IPS DF 6.9 (cell line): ENCODE measurements at regions not wholly inside any gene's neighbourhood (a gene's known extent, or its start where the extent isn't known, plus 50 kb on each side); places are given as distances from the start of the nearest gene placed in this dataset.
"Not testable (repeated sequence)": the region's sequence is repeated elsewhere in the genome, so short reads cannot be mapped to it uniquely, and the experiment has no call there.

Experiments used
- DNase-seq: peaks from one replicate; pipeline ENCODE4 v3.0.0-alpha.2; 2013; ENCODE audit warnings: low read depth, low spot score
- H3K27ac ChIP-seq: one replicate; pipeline ENCODE4 v1.5.1; 2013; ENCODE audit warnings: low read length, control low read depth
- H3K27me3 ChIP-seq: 2 replicates; pipeline ENCODE4 v1.6.1; 2013; ENCODE audit warnings: mild to moderate bottlenecking, low read length; ENCODE audit not compliant: control insufficient read depth, insufficient read depth
- H3K36me3 ChIP-seq: 2 replicates; pipeline ENCODE4 v1.6.1; 2013; ENCODE audit warnings: low read length; ENCODE audit not compliant: control insufficient read depth, insufficient read depth
- H3K4me1 ChIP-seq: 2 replicates; pipeline ENCODE4 v1.6.1; 2013; ENCODE audit warnings: low read length; ENCODE audit not compliant: control insufficient read depth, insufficient read depth
- H3K4me3 ChIP-seq: 2 replicates; pipeline ENCODE4 v1.5.1; 2013; ENCODE audit warnings: mild to moderate bottlenecking, low read length
- H3K9me3 ChIP-seq: 2 replicates; pipeline ENCODE4 v1.6.1; 2013; ENCODE audit warnings: low read length, inconsistent platforms; ENCODE audit not compliant: control insufficient read depth, insufficient read depth
- WGBS: extraction: QIAGEN DNeasy Blood & Tissue Kit; methylation state at CpG from one replicate; pipeline ENCODE4 v1.1.7; 2013; ENCODE audit warnings: mixed read lengths, missing lambda C conversion rate; ENCODE audit not compliant: insufficient read length, insufficient coverage; 5-methylcytosine and 5-hydroxymethylcytosine counted together

- DNase-seq = no peak
- H3K4me3 ChIP-seq = no peak overlapping the region
- no peaks in the 10 kb centered on the region for H3K36me3 ChIP-seq
- no CpG with 5 or more reads among the region's 1 CpG for WGBS
- H3K27ac ChIP-seq = no peak overlapping the region
- H3K9me3 ChIP-seq = no peaks in the 10 kb centered on the region
- no peaks in the 10 kb centered on the region for H3K27me3 ChIP-seq
- H3K4me1 ChIP-seq = no peaks in the 10 kb centered on the region
Observed at GRCh38 chr2:144126302-144126701, 393.6 kb downstream of the ZEB2 start.

- Histone ChIP-seq H3K27me3 (no peaks in the 10 kb centered on the region), H3K27ac (no peak overlapping the region), H3K36me3 (no peaks in the 10 kb centered on the region), H3K9me3 (no peaks in the 10 kb centered on the region), H3K4me1 (no peaks in the 10 kb centered on the region), H3K4me3 (no peak overlapping the region)
- DNase-seq = no peak
- WGBS = no CpG with 5 or more reads among the region's 2 CpGs
Observed at GRCh38 chr2:144125751-144126150, 394.2 kb downstream of the ZEB2 start.

DNA sequence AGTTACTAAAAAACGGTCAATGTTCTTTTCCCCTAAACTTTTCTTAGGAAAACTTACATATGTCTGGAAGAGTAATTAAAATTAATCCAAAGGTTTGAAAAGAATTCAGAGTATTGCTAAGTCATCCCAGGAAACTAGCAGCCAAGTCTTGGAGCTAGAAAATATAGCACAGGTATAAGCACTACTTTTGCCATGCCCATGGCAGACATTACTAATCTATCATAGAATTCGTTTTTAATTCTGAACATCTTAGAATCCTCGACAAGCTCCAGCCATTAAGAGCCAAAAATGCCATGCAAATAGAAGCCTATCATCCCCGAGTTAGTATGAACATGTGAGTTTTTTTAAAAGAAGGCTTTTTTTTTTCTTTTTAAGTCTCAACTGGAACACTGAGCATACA, 395.0 kb downstream of the ZEB2 start:
- no peak overlapping the region for H3K4me3 ChIP-seq
- no peaks in the 10 kb centered on the region for H3K9me3 ChIP-seq
- DNase-seq = no peak
- H3K36me3 ChIP-seq = no peaks in the 10 kb centered on the region
- no peaks in the 10 kb centered on the region for H3K4me1 ChIP-seq
- WGBS = no CpG with 5 or more reads among the region's 4 CpGs
- no peak overlapping the region for H3K27ac ChIP-seq
- H3K27me3 ChIP-seq = no peaks in the 10 kb centered on the region

GRCh38 chr2:144120487-144120886, 399.4 kb downstream of the ZEB2 start:
- H3K27me3 ChIP-seq = no peaks in the 10 kb centered on the region
- no CpG with 5 or more reads among the region's 4 CpGs for WGBS
- H3K4me3 ChIP-seq = no peak overlapping the region
- no peaks in the 10 kb centered on the region for H3K9me3 ChIP-seq
- DNase-seq = no peak
- H3K27ac ChIP-seq = no peak overlapping the region
- H3K36me3 ChIP-seq = no peaks in the 10 kb centered on the region
- no peaks in the 10 kb centered on the region for H3K4me1 ChIP-seq

DNA sequence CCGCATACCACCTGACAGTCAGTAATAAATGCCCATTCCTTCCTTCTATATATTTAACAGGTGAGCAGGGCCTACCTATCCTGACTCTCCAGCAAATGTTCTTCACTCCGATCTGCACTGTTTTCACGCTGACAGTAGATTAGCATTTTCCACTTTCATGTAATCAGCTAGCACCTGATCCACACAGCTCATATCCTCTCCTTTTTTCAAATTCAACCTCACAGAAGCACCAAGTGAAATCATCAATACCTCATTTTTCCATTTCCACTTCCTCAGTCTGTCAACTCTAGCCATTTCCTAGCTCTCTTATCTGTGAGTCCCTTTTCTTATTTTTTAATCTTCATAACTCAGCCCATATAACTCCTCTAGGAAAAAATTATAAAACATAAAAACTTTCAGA, 402.8 kb downstream of the ZEB2 start:
- Histone ChIP-seq H3K4me1 (no peaks in the 10 kb centered on the region; the same call in 1 of the 2 replicates), H3K27me3 (no peaks in the 10 kb centered on the region), H3K27ac (no peak overlapping the region), H3K4me3 (no peak overlapping the region), H3K36me3 (no peaks in the 10 kb centered on the region), H3K9me3 (no peaks in the 10 kb centered on the region)
- no peak for DNase-seq
- no CpG with 5 or more reads among the region's 3 CpGs for WGBS

DNA sequence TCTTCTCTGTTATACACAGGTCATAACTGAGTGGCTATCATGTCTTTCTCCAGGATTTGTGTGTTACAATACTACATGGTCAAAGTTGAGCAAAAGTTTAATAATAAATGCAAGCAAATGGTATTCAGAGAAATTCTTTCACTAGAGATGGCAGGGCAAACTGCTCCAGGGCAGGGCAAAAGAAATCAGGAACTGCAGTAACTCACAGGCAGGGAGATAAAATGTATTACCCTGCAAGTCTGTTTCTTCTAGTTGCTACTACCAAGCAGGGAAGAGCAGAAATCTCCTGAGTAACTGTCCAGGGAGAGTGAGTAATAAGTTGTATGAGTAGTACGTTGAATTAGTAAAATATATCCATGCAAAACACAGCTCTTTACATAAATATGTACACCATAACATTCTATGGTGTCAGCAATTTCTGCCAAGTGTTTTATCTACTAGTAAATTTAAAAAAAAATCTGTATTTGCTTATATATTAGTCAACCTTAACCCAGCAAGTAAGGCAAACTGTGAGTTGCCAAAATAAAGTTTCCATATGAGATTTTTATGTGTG, 404.1 kb downstream of the ZEB2 start:
- no peak for DNase-seq
- H3K4me3 ChIP-seq = no peak overlapping the region
- no CpG with 5 or more reads among the region's 1 CpG for WGBS
- H3K27me3 ChIP-seq = no peaks in the 10 kb centered on the region
- H3K4me1 ChIP-seq = no peaks in the 10 kb centered on the region; the same call in 1 of the 2 replicates
- no peak overlapping the region for H3K27ac ChIP-seq
- no peaks in the 10 kb centered on the region for H3K9me3 ChIP-seq
- no peaks in the 10 kb centered on the region for H3K36me3 ChIP-seq

- DNase-seq = no peak
- WGBS = no CpG with 5 or more reads among the region's 1 CpG
- H3K27me3 ChIP-seq = no peaks in the 10 kb centered on the region
- no peaks in the 10 kb centered on the region for H3K9me3 ChIP-seq
- no peaks in the 10 kb centered on the region for H3K36me3 ChIP-seq
- no peak overlapping the region for H3K27ac ChIP-seq
- no peak overlapping the region for H3K4me3 ChIP-seq
- no peaks in the 10 kb centered on the region; the same call in 1 of the 2 replicates for H3K4me1 ChIP-seq
Observed at GRCh38 chr2:144114760-144115159, 405.2 kb downstream of the ZEB2 start.

DNA sequence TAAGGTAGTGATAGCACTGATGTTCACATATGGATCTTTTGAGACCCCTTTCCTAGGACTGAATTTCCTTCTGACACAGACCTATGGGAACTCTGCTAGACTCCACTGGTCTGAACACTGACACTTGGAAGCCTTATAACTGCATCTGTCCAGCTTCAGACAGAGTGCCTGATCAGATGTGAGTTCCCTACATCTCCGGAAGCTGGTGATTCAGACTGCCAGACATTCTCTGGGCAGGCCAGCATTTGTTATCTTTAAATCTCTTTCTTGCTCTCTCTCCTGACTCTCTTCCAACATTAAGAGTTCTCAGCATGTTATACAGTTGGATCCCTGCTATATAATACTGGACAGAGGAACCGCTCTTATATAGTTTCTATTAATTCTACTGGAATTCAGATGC, 408.5 kb downstream of the ZEB2 start:
- no peak overlapping the region for H3K27ac ChIP-seq
- no peaks in the 10 kb centered on the region for H3K27me3 ChIP-seq
- no peaks in the 10 kb centered on the region; the same call in 1 of the 2 replicates for H3K4me1 ChIP-seq
- H3K9me3 ChIP-seq = no peaks in the 10 kb centered on the region
- WGBS = no CpG with 5 or more reads among the region's 2 CpGs
- no peak overlapping the region for H3K4me3 ChIP-seq
- no peak for DNase-seq
- no peaks in the 10 kb centered on the region for H3K36me3 ChIP-seq

- DNase-seq, H3K27me3 ChIP-seq, H3K27ac ChIP-seq, H3K36me3 ChIP-seq, H3K9me3 ChIP-seq, H3K4me1 ChIP-seq, H3K4me3 ChIP-seq: not testable (repeated sequence)
- WGBS = no CpG with 5 or more reads among the region's 3 CpGs
Observed at GRCh38 chr2:144106104-144106503, 413.8 kb downstream of the ZEB2 start.

DNA sequence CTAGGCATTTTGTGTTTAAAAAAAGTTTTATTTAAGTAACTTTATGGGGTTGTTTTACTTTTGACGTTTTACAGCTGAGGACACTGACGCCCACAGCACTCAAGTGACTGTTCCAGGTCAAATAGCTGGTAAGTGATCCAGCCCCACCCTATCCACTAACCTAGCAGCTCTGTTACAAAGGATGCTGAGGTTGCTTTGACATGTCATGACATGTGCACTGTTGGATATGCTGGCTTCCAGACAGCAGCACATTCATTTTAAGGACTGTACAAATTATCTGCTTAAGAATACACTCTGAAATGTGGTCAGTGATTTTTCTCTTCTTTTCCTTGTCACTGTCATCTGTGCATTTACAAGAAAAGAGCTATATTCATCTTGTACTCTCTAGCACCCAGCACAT, 417.5 kb downstream of the ZEB2 start:
- H3K36me3 ChIP-seq = no peaks in the 10 kb centered on the region
- H3K27ac ChIP-seq = no peak overlapping the region
- no peak for DNase-seq
- H3K4me1 ChIP-seq = no peaks in the 10 kb centered on the region
- no CpG with 5 or more reads among the region's 2 CpGs for WGBS
- no peaks in the 10 kb centered on the region for H3K27me3 ChIP-seq
- no peak overlapping the region for H3K4me3 ChIP-seq
- H3K9me3 ChIP-seq = peaks cover 2% of the 10 kb centered on the region; the same call in 1 of the 2 replicates

DNA sequence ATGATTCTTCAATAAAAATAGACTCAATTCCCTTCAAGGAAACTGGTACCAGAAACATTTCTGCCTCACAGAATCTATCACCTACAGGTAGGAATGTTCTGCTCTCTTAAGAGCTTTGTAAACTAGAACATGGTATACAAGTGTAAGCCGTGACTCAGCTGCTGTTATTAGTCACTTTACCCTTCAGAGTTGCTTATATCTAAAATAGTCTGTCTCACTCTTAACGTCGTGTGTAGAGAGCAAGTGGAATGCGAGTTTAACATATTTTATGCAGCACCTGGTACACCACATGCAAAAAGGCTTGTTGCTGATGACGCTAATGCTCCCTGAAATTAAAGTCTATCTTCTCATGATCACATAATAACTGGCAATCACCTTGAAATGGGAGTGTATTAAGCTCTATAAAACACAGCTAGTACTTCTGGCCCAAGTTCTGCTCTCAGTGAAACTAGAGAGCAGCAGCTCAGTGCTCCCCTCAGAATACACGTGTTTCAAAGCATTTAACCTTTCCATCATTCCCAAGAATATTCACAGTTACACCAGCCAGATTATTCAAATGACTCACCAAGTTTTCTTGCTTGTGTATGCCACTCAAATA, 420.0 kb downstream of the ZEB2 start:
- WGBS = no CpG with 5 or more reads among the region's 6 CpGs
- DNase-seq = no peak
- H3K9me3 ChIP-seq = peaks cover 2% of the 10 kb centered on the region; the same call in 1 of the 2 replicates
- no peak overlapping the region for H3K27ac ChIP-seq
- no peak overlapping the region for H3K4me3 ChIP-seq
- H3K36me3 ChIP-seq = no peaks in the 10 kb centered on the region
- no peaks in the 10 kb centered on the region for H3K4me1 ChIP-seq
- H3K27me3 ChIP-seq = no peaks in the 10 kb centered on the region
